NCI-H2227 (cell line): ENCODE measurements at regions not wholly inside any gene's neighbourhood (a gene's known extent, or its start where the extent isn't known, plus 50 kb on each side); places are given as distances from the start of the nearest gene placed in this dataset.

Experiments
- DNase-seq: peaks from one replicate; lab custom pipeline; 2025; ENCODE audit not compliant: unreplicated experiment; lab: John Stamatoyannopoulos, UW

- no peak for DNase-seq
Measured at GRCh38 chr16:9443864-9444263, 352.4 kb downstream of the HAPSTR1 start.

- no peak for DNase-seq
Measured at GRCh38 chr16:9446471-9447194, 355.2 kb downstream of the HAPSTR1 start.

- no peak for DNase-seq
Measured at GRCh38 chr16:9447195-9447551, 355.7 kb downstream of the HAPSTR1 start.

GRCh38 chr16:9447699-9448098 is 356.3 kb downstream of the HAPSTR1 start:
- DNase-seq: no peak

GRCh38 chr16:9449597-9449996 is 358.2 kb downstream of the HAPSTR1 start:
- no peak for DNase-seq

DNA sequence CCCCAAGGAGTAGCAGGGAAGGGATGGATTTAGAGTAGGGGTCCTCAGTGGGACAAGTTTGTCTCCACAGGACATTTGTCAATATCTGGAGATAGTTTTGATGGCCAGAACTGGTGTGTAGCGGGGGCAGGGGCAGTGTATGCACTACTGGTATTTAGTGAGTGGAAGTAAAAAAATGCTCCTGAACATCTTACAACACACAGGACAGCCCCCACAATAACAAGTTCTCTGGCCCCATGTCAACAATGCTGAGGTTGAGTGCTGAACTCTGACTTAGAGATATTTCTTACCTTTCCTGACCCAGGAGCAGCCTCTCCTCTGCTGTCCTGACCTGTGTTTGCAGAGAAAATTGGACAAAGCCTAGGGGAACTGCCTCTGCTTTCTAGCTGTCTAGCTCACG is 365.8 kb downstream of the HAPSTR1 start:
- DNase-seq: no peak

- no peak for DNase-seq
Measured at GRCh38 chr16:9458816-9459215, 367.4 kb downstream of the HAPSTR1 start.

GRCh38 chr16:9462984-9463383 is 371.5 kb downstream of the HAPSTR1 start:
- DNase-seq: no peak

- DNase-seq: no peak
Measured at GRCh38 chr16:9463461-9463860, 372.0 kb downstream of the HAPSTR1 start.

GRCh38 chr16:9465161-9465560 is 373.7 kb downstream of the HAPSTR1 start:
- no peak for DNase-seq

DNA sequence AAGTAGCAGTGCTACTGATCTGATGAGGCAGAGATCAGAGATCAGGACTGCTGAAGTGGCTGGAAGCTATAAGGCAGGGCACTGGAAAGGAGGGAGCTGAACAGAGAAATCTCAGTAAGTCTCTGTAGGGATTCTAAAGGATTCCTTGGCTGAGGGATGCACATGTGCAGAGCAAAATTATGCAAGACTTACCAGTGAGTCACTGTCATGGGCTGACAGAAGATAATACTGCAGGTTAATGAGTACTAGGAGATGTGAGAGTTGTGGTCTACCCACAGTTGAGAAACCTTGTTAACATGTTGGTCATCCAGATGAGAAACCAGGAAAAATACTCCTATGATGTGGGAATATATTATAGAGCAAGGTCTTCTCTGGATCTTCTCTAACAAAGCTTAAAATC is 378.1 kb downstream of the HAPSTR1 start:
- no peak for DNase-seq

- no peak for DNase-seq
Measured at GRCh38 chr16:9476744-9477143, 385.3 kb downstream of the HAPSTR1 start.

GRCh38 chr16:9479008-9479407 is 387.6 kb downstream of the HAPSTR1 start:
- no peak for DNase-seq

- DNase-seq: no peak
Measured at GRCh38 chr16:9480503-9480902, 389.1 kb downstream of the HAPSTR1 start.

DNA sequence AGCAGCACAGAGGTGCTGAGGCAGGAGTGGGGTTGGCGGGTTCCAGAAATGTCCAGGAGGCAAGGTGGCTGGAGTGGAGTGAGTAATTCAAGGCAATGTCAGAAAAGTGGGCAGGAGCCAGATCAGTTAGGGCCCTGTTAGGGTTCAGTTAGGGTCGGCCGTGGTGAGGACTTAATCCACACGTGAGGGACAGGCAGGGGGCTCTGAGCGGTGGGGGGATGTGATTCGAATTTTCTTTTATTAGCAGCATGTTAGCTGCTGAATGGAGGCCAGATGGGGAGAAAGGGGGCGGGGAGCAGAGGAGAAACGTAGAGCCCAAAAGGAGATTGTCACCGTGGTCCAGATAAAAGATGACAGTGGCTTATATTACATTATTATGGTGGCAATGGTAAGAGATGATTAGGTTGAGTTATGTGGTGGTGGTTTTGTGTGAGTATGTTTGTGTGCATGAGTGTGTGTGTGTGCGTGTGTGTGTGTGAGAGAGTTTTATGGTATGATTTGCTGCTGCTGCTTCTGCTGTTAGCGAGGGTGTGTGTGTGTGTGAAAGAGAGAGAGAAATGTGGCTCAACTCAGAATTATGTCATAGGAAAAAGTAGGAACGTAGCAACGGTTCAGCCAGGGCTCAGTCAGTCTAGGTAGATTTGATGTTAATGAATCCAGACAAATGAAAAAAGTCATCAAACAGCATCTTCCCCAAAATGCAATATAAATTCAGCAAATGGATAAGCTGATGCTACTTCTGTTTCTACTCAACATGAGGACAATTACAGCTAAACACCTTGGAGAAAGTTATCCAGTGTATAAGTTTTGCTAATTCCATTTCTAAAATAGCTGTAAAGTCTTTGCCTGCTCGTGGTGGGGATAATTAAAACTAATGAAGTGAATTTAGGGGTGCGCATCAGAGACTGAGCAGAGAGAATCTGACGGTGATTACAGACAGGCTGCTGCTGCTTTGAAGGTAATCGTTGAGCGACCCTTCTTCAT is 390.6 kb downstream of the HAPSTR1 start:
- no peak for DNase-seq

GRCh38 chr16:9484426-9484825 is 393.0 kb downstream of the HAPSTR1 start:
- no peak for DNase-seq

GRCh38 chr16:9484881-9485280 is 393.4 kb downstream of the HAPSTR1 start:
- no peak for DNase-seq

DNA sequence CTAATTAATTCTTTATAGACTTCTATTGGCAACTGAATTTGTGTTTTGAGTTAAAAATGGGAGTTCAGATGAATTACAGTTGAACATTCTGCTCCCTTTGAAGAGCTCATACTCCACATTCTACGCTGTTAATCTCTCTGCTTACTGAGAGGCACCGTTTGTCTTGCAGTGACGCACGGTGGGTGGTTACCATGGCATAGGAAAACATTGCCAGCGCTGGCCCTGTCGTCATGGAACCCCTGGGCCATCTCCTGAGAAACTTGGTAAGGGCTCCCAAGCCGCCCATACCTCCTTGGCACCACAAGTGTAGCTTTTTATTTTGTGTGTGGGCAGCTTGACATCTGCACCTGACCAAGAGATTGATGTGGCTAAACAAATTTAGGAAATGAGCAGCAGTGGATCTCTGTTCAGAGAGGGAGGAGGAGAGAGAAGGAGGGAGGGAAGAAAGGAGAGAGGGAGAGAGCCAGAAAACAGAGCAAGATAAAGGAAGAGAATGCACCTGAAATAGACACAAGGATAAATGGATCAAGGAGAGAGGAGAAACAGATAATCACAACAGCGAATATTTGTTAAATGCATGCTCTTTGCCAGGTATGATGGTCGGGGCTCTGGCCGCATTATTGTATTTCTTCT is 398.5 kb downstream of the HAPSTR1 start:
- DNase-seq: no peak

GRCh38 chr16:9495824-9496223 is 404.4 kb downstream of the HAPSTR1 start:
- no peak for DNase-seq

DNA sequence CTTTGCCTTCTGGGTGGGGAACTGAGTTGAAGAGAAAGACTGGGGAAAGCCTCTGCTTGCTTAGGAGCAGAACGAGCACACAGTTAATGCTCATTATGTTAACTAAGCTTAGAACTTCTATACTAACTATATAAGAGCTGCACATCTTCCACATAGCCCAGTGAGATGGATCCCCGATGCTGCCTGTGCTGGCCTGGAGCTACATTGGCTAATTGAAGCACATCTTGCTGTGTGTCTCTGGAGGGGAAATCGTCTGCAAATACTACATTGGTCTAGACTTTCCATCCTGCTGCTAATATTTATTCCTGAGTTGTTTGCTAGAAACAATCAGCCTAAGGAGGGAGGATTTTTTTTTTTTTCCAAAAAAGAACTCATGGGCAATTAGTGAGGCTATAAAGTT is 406.3 kb downstream of the HAPSTR1 start:
- DNase-seq: no peak

DNA sequence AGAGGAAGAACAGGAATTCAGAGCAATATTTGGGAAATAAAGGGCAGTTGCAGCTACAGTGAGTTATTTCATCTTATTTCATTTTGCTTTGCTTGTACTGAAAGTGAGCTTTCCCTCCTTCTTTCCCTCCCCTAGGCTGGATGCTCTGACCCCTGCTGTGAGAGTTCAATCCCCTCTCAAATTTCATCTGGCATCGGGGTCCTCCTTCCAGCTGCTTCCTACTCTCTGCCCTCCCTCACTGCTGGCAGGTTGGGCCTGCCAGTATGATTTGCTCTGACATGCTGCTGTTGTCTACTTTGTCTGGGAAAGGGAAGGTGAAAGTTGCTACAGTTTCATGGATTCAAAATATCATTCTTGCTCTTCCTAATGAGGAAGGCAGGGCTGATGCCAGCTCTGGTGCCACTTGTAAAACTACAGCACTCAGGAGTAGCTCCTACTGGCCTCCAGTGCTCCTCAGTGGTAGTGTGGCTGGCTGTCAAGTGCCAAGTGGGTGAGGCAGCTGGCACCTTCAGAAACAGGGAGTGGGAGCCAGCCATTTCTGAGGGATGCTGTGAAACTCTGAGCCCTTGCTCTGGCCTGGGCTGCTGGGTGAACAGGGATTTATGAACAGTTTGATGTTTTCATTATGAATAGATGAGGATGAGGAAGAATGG is 408.6 kb downstream of the HAPSTR1 start:
- no peak for DNase-seq
